ENCODE measurements at regions not wholly inside any gene's neighbourhood (a gene's known extent, or its start where the extent isn't known, plus 50 kb on each side); places are given as distances from the start of the nearest gene placed in this dataset.
"Not testable (repeated sequence)": the region's sequence is repeated elsewhere in the genome, so short reads cannot be mapped to it uniquely, and the experiment has no call there.

GRCh38 chr5:103860327-103860726 is 297.7 kb upstream of the NUDT12 start:
- H3K4me3 ChIP-seq (ENCODE audit: low read depth, low read length, poor library complexity, severe bottlenecking), result no peak overlapping the region
- H3K9me2 ChIP-seq (ENCODE audit: insufficient read depth, low read length), result no peaks in the 10 kb centered on the region
- intact Hi-C loops (cut with micrococcal nuclease; ENCODE audit: unreplicated experiment), result no loop called here
- DNase-seq (ENCODE audit: low spot score), result no peak
- no peaks in the 10 kb centered on the region for H3K36me3 ChIP-seq (ENCODE audit: insufficient read depth, low read length)
- H3K4me1 ChIP-seq (ENCODE audit: insufficient read depth, low read length, poor library complexity, severe bottlenecking), result no peaks in the 10 kb centered on the region
- ChIA-PET CTCF (ENCODE audit: unreplicated experiment) (no interaction called here), POLR2A (interaction anchor here (0.8 kb wide), 1 partner anchor 17 kb away, joined by 3 read pairs; no protein-coding TSS in a partner anchor)
- H3K4me2 ChIP-seq (ENCODE audit: low read length), result no peak overlapping the region
- BruUV-seq (replicated peaks), result no TSS peak
- H4K20me1 ChIP-seq (ENCODE audit: insufficient read depth, low read length), result no peaks in the 10 kb centered on the region
- H3K27ac ChIP-seq (ENCODE audit: low read depth, low read length, poor library complexity, severe bottlenecking), result no peak overlapping the region
- H3K9me3 ChIP-seq (ENCODE audit: low read length), result no peaks in the 10 kb centered on the region
- H3K79me2 ChIP-seq (ENCODE audit: insufficient read depth, low read depth, low read length), result no peaks in the 10 kb centered on the region
- H2AFZ ChIP-seq (ENCODE audit: low read length), result no peak overlapping the region
- TF ChIP-seq EZH2phosphoT487 (IDR thresholded peaks at IDR 0.05; ENCODE audit: borderline replicate concordance, low read depth, low read length), result no peak

GRCh38 chr5:103858367-103858766 is 295.8 kb upstream of the NUDT12 start:
- H3K36me3 ChIP-seq (ENCODE audit: insufficient read depth, low read length); CTCF ChIA-PET (ENCODE audit: unreplicated experiment); DNase-seq (ENCODE audit: low spot score); intact Hi-C loops (cut with micrococcal nuclease; ENCODE audit: unreplicated experiment); H3K27ac ChIP-seq (ENCODE audit: low read depth, low read length, poor library complexity, severe bottlenecking); H3K79me2 ChIP-seq (ENCODE audit: insufficient read depth, low read depth, low read length); H3K4me1 ChIP-seq (ENCODE audit: insufficient read depth, low read length, poor library complexity, severe bottlenecking); H2AFZ ChIP-seq (ENCODE audit: low read length); H3K4me3 ChIP-seq (ENCODE audit: low read depth, low read length, poor library complexity, severe bottlenecking); BruUV-seq (replicated peaks); H3K9me3 ChIP-seq (ENCODE audit: low read length); H3K4me2 ChIP-seq (ENCODE audit: low read length); H4K20me1 ChIP-seq (ENCODE audit: insufficient read depth, low read length); H3K9me2 ChIP-seq (ENCODE audit: insufficient read depth, low read length); POLR2A ChIA-PET: not testable (repeated sequence)

DNA sequence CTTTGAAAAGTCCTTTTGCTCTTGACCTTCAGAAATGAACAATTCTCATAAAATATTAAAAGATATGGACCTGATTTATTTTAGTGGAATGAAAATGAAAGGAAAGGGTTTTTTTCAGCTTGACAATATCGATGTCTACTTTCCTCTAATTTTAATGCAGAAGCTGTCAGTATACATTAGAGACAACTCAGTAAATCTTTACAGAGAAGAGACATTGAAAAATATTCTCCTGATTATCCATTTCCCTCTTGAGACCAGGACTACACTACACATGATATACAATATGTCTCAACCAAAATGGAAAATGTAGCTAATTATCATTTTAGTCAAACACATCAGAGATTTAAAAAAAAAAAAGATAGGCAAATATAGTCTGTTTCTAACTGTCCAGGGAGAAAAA is 288.5 kb upstream of the NUDT12 start:
- H3K4me3 ChIP-seq (ENCODE audit: low read depth, low read length, poor library complexity, severe bottlenecking), result no peak overlapping the region
- CTCF ChIA-PET (ENCODE audit: unreplicated experiment), result no interaction called here
- DNase-seq (ENCODE audit: low spot score), result no peak
- no TSS peak for BruUV-seq (replicated peaks)
- H3K4me2 ChIP-seq (ENCODE audit: low read length), result no peak overlapping the region
- no peak overlapping the region for H3K27ac ChIP-seq (ENCODE audit: low read depth, low read length, poor library complexity, severe bottlenecking)
- H4K20me1 ChIP-seq (ENCODE audit: insufficient read depth, low read length), result no peaks in the 10 kb centered on the region
- intact Hi-C loops (cut with micrococcal nuclease; ENCODE audit: unreplicated experiment), result no loop called here
- H3K9me3 ChIP-seq (ENCODE audit: low read length), result no peaks in the 10 kb centered on the region
- no peaks in the 10 kb centered on the region for H3K4me1 ChIP-seq (ENCODE audit: insufficient read depth, low read length, poor library complexity, severe bottlenecking)
- POLR2A ChIA-PET, result interaction anchor here (0.7 to 1.2 kb wide), 2 partner anchors 8 to 43 kb away, joined by 3 read pairs; no protein-coding TSS in a partner anchor
- H3K36me3 ChIP-seq (ENCODE audit: insufficient read depth, low read length), result no peaks in the 10 kb centered on the region
- TF ChIP-seq, protein P1, sequence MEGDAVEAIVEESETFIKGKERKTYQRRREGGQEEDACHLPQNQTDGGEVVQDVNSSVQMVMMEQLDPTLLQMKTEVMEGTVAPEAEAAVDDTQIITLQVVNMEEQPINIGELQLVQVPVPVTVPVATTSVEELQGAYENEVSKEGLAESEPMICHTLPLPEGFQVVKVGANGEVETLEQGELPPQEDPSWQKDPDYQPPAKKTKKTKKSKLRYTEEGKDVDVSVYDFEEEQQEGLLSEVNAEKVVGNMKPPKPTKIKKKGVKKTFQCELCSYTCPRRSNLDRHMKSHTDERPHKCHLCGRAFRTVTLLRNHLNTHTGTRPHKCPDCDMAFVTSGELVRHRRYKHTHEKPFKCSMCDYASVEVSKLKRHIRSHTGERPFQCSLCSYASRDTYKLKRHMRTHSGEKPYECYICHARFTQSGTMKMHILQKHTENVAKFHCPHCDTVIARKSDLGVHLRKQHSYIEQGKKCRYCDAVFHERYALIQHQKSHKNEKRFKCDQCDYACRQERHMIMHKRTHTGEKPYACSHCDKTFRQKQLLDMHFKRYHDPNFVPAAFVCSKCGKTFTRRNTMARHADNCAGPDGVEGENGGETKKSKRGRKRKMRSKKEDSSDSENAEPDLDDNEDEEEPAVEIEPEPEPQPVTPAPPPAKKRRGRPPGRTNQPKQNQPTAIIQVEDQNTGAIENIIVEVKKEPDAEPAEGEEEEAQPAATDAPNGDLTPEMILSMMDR (conservative IDR thresholded peaks at IDR 0.05; ENCODE audit: low read length), result no peak
- no peak for TF ChIP-seq EZH2phosphoT487 (IDR thresholded peaks at IDR 0.05; ENCODE audit: borderline replicate concordance, low read depth, low read length)
- no peak overlapping the region for H2AFZ ChIP-seq (ENCODE audit: low read length)
- no peaks in the 10 kb centered on the region for H3K9me2 ChIP-seq (ENCODE audit: insufficient read depth, low read length)
- no peaks in the 10 kb centered on the region for H3K79me2 ChIP-seq (ENCODE audit: insufficient read depth, low read depth, low read length)

DNA sequence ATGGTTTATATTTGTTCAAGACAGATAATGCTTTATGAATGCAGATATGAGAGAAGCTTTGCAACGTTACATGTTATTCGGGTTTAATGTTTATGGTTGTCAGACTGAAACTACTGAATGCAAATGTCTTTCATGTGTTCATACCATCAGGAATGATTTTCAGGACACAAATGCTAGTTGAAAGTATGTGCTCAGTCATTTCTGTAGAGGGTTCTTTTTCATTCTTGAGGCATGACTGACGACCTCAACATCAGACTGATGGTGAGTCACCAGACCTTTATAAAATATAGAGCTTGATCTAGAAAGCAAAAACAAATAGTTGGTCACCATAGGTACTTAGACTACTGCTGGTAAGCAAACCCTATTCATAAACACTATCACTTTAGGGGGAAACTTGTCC is 287.3 kb upstream of the NUDT12 start:
- H3K4me3 ChIP-seq (ENCODE audit: low read depth, low read length, poor library complexity, severe bottlenecking), result no peak overlapping the region
- H3K79me2 ChIP-seq (ENCODE audit: insufficient read depth, low read depth, low read length), result no peaks in the 10 kb centered on the region
- DNase-seq (ENCODE audit: low spot score), result no peak
- no TSS peak for BruUV-seq (replicated peaks)
- no peaks in the 10 kb centered on the region for H3K36me3 ChIP-seq (ENCODE audit: insufficient read depth, low read length)
- H2AFZ ChIP-seq (ENCODE audit: low read length), result no peak overlapping the region
- intact Hi-C loops (cut with micrococcal nuclease; ENCODE audit: unreplicated experiment), result no loop called here
- no peaks in the 10 kb centered on the region for H3K4me1 ChIP-seq (ENCODE audit: insufficient read depth, low read length, poor library complexity, severe bottlenecking)
- TF ChIP-seq EZH2phosphoT487 (IDR thresholded peaks at IDR 0.05; ENCODE audit: borderline replicate concordance, low read depth, low read length), result no peak
- TF ChIP-seq, protein P1 (conservative IDR thresholded peaks at IDR 0.05; ENCODE audit: low read length), result no peak
- no peaks in the 10 kb centered on the region for H3K9me2 ChIP-seq (ENCODE audit: insufficient read depth, low read length)
- H4K20me1 ChIP-seq (ENCODE audit: insufficient read depth, low read length), result no peaks in the 10 kb centered on the region
- ChIA-PET POLR2A (interaction anchor here (1.2 kb wide), 1 partner anchor 9 kb away, joined by 3 read pairs; no protein-coding TSS in a partner anchor), CTCF (ENCODE audit: unreplicated experiment) (no interaction called here)
- no peak overlapping the region for H3K4me2 ChIP-seq (ENCODE audit: low read length)
- no peak overlapping the region for H3K27ac ChIP-seq (ENCODE audit: low read depth, low read length, poor library complexity, severe bottlenecking)
- H3K9me3 ChIP-seq (ENCODE audit: low read length), result no peaks in the 10 kb centered on the region
